Spleen (tissue), 7 donors: ENCODE measurements at regions not wholly inside any gene's neighbourhood (a gene's known extent, or its start where the extent isn't known, plus 50 kb on each side); places are given as distances from the start of the nearest gene placed in this dataset.

Experiments used
- CTCF ChIP-seq, 11 experiments: fragments of 200-600 bp in 7 of 11; fragments of 450-650 bp in 4 of 11; sonication (generic) in 4 of 11; IDR thresholded peaks in 8 of 11; conservative IDR thresholded peaks in 3 of 11; 1 replicate in 7 of 11; 2 replicates in 4 of 11; pipeline versions ENCODE4 v1.4.0 to v1.8.0; 2016 to 2021; ENCODE audit warnings: antibody characterized with exemption in 11 of 11, inconsistent platforms in 4 of 11, mild to moderate bottlenecking in 1 of 11
- POLR2A ChIP-seq, 3 donors: fragments of 450-650 bp; IDR thresholded peaks; one replicate each; pipeline ENCODE4 v1.5.1; 2017; ENCODE audit warnings: antibody characterized with exemption in 3 of 3, mild to moderate bottlenecking in 1 of 3
- donor health status: DM: no; HTN: no; CAD: no; lungs with moderate emphysema.
- donor health status: DM: no; HTN: no; CAD: no.
- donor health status: DM: no; HTN: no; CAD: no.

GRCh38 chr3:25133588-25133987 lies 294.5 kb upstream of the RARB start:
- TF ChIP-seq CTCF (IDR thresholded peaks at IDR 0.05 in 8 of 11, conservative IDR thresholded peaks at IDR 0.05 in 3 of 11) (no peak), POLR2A (IDR thresholded peaks at IDR 0.05) (no peak)
